HL-60 (cell line): ENCODE measurements at regions not wholly inside any gene's neighbourhood (a gene's known extent, or its start where the extent isn't known, plus 50 kb on each side); places are given as distances from the start of the nearest gene placed in this dataset.

Experiments
- POLR2AphosphoS5 ChIP-seq: IDR thresholded peaks from 2 replicates; pipeline ENCODE4 v1.6.1; 2012; ENCODE audit warnings: low read depth
- TF ChIP-seq, protein P1 (sequence below): IDR thresholded peaks from one replicate; pipeline ENCODE4 v1.5.1; 2011; ENCODE audit warnings: low read length, control low read depth, inconsistent platforms; ENCODE audit not compliant: insufficient read depth

DNA sequence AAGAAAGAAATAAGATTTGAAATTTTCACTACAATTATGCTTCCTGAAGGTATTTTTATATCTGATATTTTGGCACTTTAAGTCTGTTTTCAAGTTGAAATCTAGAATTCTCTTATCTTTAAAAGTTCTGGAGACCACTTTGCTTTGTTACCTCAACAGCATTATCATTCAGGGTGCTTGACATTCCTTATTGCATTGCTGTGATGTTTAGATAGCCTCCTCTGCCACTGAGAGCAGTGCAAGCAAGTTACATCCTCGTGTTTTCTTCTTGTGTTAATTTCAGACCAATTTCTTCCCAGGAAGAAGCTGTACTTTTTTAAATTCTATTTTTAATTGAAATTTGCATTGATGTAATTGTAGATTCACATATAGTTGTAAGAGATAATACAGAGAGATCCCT, 333.9 kb upstream of the KIRREL3 start:
- TF ChIP-seq, protein P1, sequence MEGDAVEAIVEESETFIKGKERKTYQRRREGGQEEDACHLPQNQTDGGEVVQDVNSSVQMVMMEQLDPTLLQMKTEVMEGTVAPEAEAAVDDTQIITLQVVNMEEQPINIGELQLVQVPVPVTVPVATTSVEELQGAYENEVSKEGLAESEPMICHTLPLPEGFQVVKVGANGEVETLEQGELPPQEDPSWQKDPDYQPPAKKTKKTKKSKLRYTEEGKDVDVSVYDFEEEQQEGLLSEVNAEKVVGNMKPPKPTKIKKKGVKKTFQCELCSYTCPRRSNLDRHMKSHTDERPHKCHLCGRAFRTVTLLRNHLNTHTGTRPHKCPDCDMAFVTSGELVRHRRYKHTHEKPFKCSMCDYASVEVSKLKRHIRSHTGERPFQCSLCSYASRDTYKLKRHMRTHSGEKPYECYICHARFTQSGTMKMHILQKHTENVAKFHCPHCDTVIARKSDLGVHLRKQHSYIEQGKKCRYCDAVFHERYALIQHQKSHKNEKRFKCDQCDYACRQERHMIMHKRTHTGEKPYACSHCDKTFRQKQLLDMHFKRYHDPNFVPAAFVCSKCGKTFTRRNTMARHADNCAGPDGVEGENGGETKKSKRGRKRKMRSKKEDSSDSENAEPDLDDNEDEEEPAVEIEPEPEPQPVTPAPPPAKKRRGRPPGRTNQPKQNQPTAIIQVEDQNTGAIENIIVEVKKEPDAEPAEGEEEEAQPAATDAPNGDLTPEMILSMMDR = no peak
- no peak for TF ChIP-seq POLR2AphosphoS5
